ENCODE measurements at regions not wholly inside any gene's neighbourhood (a gene's known extent, or its start where the extent isn't known, plus 50 kb on each side); places are given as distances from the start of the nearest gene placed in this dataset.
"Not testable (repeated sequence)": the region's sequence is repeated elsewhere in the genome, so short reads cannot be mapped to it uniquely, and the experiment has no call there.

DNA sequence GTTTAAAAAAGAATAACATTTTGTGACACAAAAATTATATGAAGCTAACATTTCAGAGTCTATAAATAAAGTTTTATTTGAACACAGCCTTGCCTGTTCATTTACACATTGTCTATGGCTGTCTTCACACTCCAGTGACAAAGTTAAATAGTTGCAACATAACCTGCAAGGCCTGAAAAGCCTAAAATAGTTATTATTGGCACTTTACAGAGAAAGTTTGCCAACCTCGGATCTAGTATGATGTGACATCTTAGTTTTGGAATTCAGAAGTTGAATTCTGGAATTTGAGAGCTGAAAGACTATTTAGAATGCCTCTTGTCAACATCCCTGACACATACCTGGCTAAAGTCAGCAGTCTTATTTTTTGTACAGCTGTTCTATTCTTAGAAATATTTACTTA is 68.3 kb downstream of the DYRK2 start:
- Histone ChIP-seq H3K36me3 (ENCODE audit: control insufficient read depth in 2 of 2, insufficient read depth in 2 of 2, low read length in 1 of 2) (no peaks in the 10 kb centered on the region), H3K4me3 (ENCODE audit: low read length in 2 of 2) (no peak overlapping the region), H3K27ac (ENCODE audit: low read depth in 1 of 2, low read length in 1 of 2) (no peak overlapping the region), H3K27me3 (ENCODE audit: control insufficient read depth in 2 of 2, insufficient read depth in 1 of 2, low read length in 1 of 2) (no peaks in the 10 kb centered on the region), H3K9me3 (ENCODE audit: control insufficient read depth in 2 of 2, insufficient read depth in 1 of 2, low read length in 1 of 2) (no peaks in the 10 kb centered on the region), H3K4me1 (ENCODE audit: control insufficient read depth in 2 of 2, insufficient read depth in 2 of 2, low read length in 2 of 2) (no peaks in the 10 kb centered on the region)
- no peak for DNase-seq (ENCODE audit: low read depth in 6 of 9, low spot score in 9 of 9)
- 86% methylated on average over 1 of the region's 1 CpG for WGBS

DNA sequence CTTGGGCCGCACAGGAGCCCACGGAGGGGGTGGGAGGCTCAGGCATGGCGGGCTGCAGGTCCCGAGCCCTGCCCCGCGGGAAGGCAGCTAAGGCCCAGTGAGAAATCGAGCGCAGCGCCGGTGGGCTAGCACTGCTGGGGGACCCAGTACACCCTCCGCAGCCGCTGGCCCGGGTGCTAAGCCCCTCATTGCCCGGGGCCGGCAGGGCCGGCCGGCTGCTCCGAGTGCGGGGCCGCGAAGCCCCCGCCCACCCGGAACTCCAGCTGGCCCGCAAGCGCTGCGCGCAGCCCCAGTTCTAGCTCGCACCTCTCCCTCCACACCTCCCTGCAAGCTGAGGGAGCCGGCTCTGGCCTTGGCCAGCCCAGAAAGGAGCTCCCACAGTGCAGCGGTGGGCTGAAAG is 70.8 kb downstream of the DYRK2 start:
- not testable (repeated sequence) for H3K36me3 ChIP-seq (ENCODE audit: control insufficient read depth in 2 of 2, insufficient read depth in 2 of 2, low read length in 1 of 2); H3K27me3 ChIP-seq (ENCODE audit: control insufficient read depth in 2 of 2, insufficient read depth in 1 of 2, low read length in 1 of 2); H3K27ac ChIP-seq (ENCODE audit: low read depth in 1 of 2, low read length in 1 of 2); DNase-seq (ENCODE audit: low read depth in 6 of 9, low spot score in 9 of 9); H3K4me3 ChIP-seq (ENCODE audit: low read length in 2 of 2); H3K4me1 ChIP-seq (ENCODE audit: control insufficient read depth in 2 of 2, insufficient read depth in 2 of 2, low read length in 2 of 2); H3K9me3 ChIP-seq (ENCODE audit: control insufficient read depth in 2 of 2, insufficient read depth in 1 of 2, low read length in 1 of 2)
- 57% methylated on average over 27 of the region's 30 CpGs for WGBS

DNA sequence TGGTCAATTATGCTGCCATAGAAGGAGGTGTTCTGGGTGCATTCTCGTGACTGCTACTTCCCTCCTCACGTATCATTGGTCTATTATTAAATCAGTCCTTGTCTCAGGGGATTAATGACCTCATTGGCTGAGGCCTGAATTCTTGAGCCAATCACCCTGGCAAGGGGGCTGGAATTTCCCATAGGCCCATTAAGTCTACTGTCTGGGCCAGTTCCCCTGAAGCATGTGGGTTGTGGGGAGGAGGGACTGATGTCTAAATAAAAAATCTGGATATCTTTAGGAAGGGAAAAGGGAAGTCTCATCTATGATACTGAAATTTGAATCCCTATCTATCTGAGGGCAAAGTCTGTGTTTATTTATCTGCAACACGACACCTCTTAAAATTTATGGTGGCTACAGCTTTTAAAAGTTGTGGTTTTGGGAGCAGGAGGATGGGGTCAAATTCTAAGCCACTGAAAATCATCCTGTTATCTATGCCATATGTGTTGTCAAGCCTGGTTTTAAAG is 71.9 kb downstream of the DYRK2 start:
- WGBS, result 82% methylated on average over 3 of the region's 3 CpGs
- no peaks in the 10 kb centered on the region for H3K9me3 ChIP-seq (ENCODE audit: control insufficient read depth in 2 of 2, insufficient read depth in 1 of 2, low read length in 1 of 2)
- no peak overlapping the region for H3K27ac ChIP-seq (ENCODE audit: low read depth in 1 of 2, low read length in 1 of 2)
- no peak overlapping the region for H3K4me3 ChIP-seq (ENCODE audit: low read length in 2 of 2)
- no peaks in the 10 kb centered on the region for H3K36me3 ChIP-seq (ENCODE audit: control insufficient read depth in 2 of 2, insufficient read depth in 2 of 2, low read length in 1 of 2)
- H3K27me3 ChIP-seq (ENCODE audit: control insufficient read depth in 2 of 2, insufficient read depth in 1 of 2, low read length in 1 of 2), result no peaks in the 10 kb centered on the region
- H3K4me1 ChIP-seq (ENCODE audit: control insufficient read depth in 2 of 2, insufficient read depth in 2 of 2, low read length in 2 of 2), result no peaks in the 10 kb centered on the region
- no peak for DNase-seq (ENCODE audit: low read depth in 6 of 9, low spot score in 9 of 9)

DNA sequence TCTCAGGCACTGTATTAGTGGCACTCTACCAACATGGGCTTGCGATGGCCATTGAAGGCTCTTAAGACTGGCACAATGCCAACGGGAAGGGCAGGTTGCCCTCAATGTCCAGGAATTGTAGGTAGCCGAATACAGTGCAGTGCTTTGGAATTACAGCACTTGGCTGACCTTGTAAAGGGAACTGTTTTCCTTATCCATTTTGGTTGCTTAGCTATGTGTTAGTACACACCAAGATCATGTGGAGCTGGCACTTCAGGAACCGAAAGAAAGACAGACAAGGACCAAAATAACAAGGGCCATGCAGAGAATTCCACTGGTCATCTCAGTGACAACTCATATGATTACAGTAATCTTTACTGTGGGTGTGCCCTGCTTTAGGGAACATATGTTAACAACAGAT is 72.7 kb downstream of the DYRK2 start:
- 83% methylated on average over 4 of the region's 4 CpGs for WGBS
- H3K36me3 ChIP-seq (ENCODE audit: control insufficient read depth in 2 of 2, insufficient read depth in 2 of 2, low read length in 1 of 2), result no peaks in the 10 kb centered on the region
- DNase-seq (ENCODE audit: low read depth in 6 of 9, low spot score in 9 of 9), result no peak
- H3K27me3 ChIP-seq (ENCODE audit: control insufficient read depth in 2 of 2, insufficient read depth in 1 of 2, low read length in 1 of 2), result no peaks in the 10 kb centered on the region
- no peak overlapping the region for H3K27ac ChIP-seq (ENCODE audit: low read depth in 1 of 2, low read length in 1 of 2)
- no peaks in the 10 kb centered on the region for H3K4me1 ChIP-seq (ENCODE audit: control insufficient read depth in 2 of 2, insufficient read depth in 2 of 2, low read length in 2 of 2)
- H3K4me3 ChIP-seq (ENCODE audit: low read length in 2 of 2), result no peak overlapping the region
- no peaks in the 10 kb centered on the region for H3K9me3 ChIP-seq (ENCODE audit: control insufficient read depth in 2 of 2, insufficient read depth in 1 of 2, low read length in 1 of 2)

DNA sequence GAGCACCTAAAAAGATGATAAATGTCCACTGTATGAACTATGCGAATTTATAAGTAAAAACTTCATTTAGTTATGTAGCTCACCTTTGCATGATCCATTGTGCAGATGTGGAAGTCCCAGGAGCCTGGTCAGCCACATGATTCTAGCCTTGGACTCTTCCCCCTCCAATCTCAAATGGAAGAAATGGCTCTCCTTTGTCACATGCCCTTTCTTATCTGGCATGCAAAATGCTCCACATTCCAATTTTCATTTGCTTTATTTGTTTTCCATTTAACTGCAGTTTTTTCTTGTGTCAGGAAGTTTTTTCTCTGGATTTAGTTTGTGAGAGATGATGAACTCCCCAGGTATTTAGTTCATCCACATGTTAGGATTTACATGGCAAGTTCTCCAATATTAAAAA is 73.8 kb downstream of the DYRK2 start:
- WGBS, result 96% methylated on average over 1 of the region's 1 CpG
- Histone ChIP-seq H3K9me3 (ENCODE audit: control insufficient read depth in 2 of 2, insufficient read depth in 1 of 2, low read length in 1 of 2) (no peaks in the 10 kb centered on the region), H3K36me3 (ENCODE audit: control insufficient read depth in 2 of 2, insufficient read depth in 2 of 2, low read length in 1 of 2) (no peaks in the 10 kb centered on the region), H3K27ac (ENCODE audit: low read depth in 1 of 2, low read length in 1 of 2) (no peak overlapping the region), H3K4me3 (ENCODE audit: low read length in 2 of 2) (no peak overlapping the region), H3K27me3 (ENCODE audit: control insufficient read depth in 2 of 2, insufficient read depth in 1 of 2, low read length in 1 of 2) (no peaks in the 10 kb centered on the region), H3K4me1 (ENCODE audit: control insufficient read depth in 2 of 2, insufficient read depth in 2 of 2, low read length in 2 of 2) (peaks cover 0 to 4% of the 10 kb centered on the region in 2 donors)
- no peak for DNase-seq (ENCODE audit: low read depth in 6 of 9, low spot score in 9 of 9)

DNA sequence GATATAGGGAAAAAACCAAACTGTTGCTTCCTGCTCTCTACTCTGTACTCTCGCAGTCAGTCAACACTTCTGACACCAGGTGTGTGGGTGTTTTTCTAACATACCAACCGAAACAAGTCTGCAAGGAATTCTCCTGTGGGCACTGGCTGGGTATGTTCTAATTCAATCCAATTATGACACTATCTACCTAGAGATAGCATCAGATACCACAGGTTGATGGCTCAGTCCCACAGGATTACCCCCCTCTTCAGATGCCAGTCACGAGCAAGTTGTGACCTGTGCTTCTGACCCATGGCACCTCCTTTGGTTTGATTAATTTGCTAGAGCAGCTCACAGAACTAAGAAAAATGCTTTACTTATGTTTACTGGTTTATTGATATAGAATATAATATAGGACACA is 78.3 kb downstream of the DYRK2 start:
- Histone ChIP-seq H3K27ac (ENCODE audit: low read depth in 1 of 2, low read length in 1 of 2) (no peak overlapping the region), H3K4me1 (ENCODE audit: control insufficient read depth in 2 of 2, insufficient read depth in 2 of 2, low read length in 2 of 2) (peaks cover 0 to 4% of the 10 kb centered on the region in 2 donors), H3K36me3 (ENCODE audit: control insufficient read depth in 2 of 2, insufficient read depth in 2 of 2, low read length in 1 of 2) (no peaks in the 10 kb centered on the region), H3K4me3 (ENCODE audit: low read length in 2 of 2) (no peak overlapping the region), H3K9me3 (ENCODE audit: control insufficient read depth in 2 of 2, insufficient read depth in 1 of 2, low read length in 1 of 2) (no peaks in the 10 kb centered on the region), H3K27me3 (ENCODE audit: control insufficient read depth in 2 of 2, insufficient read depth in 1 of 2, low read length in 1 of 2) (no peaks in the 10 kb centered on the region)
- 92% methylated on average over 3 of the region's 3 CpGs for WGBS
- peak in 1 of 9 donors; percentile 11 for DNase-seq (ENCODE audit: low read depth in 6 of 9, low spot score in 9 of 9)

DNA sequence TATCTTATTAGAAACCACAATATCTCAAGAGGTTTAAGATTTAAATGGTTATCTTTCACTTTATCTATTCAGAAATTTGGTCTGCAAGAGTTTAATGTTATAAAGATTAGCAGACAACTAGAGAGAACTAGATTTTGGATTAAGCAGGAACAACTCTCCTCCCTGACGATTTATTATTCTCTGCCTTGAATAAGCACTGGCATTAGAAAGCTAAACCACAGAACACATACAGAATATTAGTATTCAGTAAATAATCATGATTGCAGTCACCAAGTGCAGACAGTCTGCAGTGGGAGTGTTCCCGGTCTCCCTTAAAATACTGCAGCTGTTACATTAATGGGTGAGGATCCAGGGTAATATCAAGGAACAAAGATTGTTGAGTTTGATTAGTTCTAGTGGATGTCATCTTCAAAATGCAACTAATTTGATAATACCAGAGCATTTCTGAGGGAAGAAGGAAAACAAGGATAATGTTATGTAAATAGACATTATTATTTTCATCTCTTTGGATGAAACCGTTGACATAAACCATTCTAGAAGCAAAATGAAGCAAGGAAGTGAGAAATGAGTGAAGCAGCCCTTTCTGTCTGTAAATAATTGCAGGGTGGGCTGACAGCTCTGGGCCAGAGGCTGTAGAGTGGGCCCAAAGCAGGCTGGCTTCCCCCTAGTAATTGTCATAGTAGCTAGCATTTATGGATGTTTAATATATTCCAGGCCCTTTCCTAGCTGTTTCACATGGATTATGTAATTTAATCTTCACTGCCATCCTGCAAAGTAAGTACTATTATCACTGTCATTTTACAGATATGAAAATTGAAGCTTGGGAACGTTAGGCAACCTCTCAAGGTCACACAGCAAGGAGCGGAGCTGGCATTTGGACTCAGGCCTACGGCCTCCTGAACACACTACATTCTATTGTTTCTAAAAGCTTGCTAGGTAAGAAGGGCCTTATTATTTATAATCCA is 79.4 kb downstream of the DYRK2 start:
- H3K4me3 ChIP-seq (ENCODE audit: low read length in 2 of 2), result no peak overlapping the region
- H3K27ac ChIP-seq (ENCODE audit: low read depth in 1 of 2, low read length in 1 of 2), result no peak overlapping the region
- 96% methylated on average over 6 of the region's 6 CpGs for WGBS
- no peaks in the 10 kb centered on the region for H3K9me3 ChIP-seq (ENCODE audit: control insufficient read depth in 2 of 2, insufficient read depth in 1 of 2, low read length in 1 of 2)
- no peak for DNase-seq (ENCODE audit: low read depth in 6 of 9, low spot score in 9 of 9)
- H3K36me3 ChIP-seq (ENCODE audit: control insufficient read depth in 2 of 2, insufficient read depth in 2 of 2, low read length in 1 of 2), result no peaks in the 10 kb centered on the region
- H3K27me3 ChIP-seq (ENCODE audit: control insufficient read depth in 2 of 2, insufficient read depth in 1 of 2, low read length in 1 of 2), result no peaks in the 10 kb centered on the region
- peaks cover 0 to 4% of the 10 kb centered on the region in 2 donors for H3K4me1 ChIP-seq (ENCODE audit: control insufficient read depth in 2 of 2, insufficient read depth in 2 of 2, low read length in 2 of 2)

DNA sequence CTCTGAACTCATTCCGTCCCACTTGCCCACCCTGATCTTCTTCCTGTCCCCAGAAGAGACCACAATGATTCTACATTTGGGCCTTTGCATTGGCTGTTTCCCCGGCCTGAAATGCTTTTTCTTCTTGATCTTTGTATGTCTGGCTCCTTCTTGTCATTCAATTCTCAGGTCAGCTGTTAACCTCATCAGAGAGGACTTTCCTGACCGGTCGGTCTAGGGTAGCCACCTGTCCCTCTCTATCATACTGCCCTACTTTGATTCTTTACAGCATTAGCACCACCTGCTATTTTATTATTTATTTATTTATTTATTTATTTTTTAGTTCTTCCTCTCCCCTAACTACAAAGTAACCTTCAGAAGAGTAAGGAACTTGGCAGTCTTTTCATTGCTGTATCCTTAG is 84.3 kb downstream of the DYRK2 start:
- Histone ChIP-seq H3K27ac (ENCODE audit: low read depth in 1 of 2, low read length in 1 of 2) (no peak overlapping the region), H3K4me3 (ENCODE audit: low read length in 2 of 2) (no peak overlapping the region), H3K9me3 (ENCODE audit: control insufficient read depth in 2 of 2, insufficient read depth in 1 of 2, low read length in 1 of 2) (no peaks in the 10 kb centered on the region), H3K27me3 (ENCODE audit: control insufficient read depth in 2 of 2, insufficient read depth in 1 of 2, low read length in 1 of 2) (no peaks in the 10 kb centered on the region), H3K4me1 (ENCODE audit: control insufficient read depth in 2 of 2, insufficient read depth in 2 of 2, low read length in 2 of 2) (no peaks in the 10 kb centered on the region), H3K36me3 (ENCODE audit: control insufficient read depth in 2 of 2, insufficient read depth in 2 of 2, low read length in 1 of 2) (no peaks in the 10 kb centered on the region)
- no peak for DNase-seq (ENCODE audit: low read depth in 6 of 9, low spot score in 9 of 9)
- 95% methylated on average over 4 of the region's 4 CpGs for WGBS

DNA sequence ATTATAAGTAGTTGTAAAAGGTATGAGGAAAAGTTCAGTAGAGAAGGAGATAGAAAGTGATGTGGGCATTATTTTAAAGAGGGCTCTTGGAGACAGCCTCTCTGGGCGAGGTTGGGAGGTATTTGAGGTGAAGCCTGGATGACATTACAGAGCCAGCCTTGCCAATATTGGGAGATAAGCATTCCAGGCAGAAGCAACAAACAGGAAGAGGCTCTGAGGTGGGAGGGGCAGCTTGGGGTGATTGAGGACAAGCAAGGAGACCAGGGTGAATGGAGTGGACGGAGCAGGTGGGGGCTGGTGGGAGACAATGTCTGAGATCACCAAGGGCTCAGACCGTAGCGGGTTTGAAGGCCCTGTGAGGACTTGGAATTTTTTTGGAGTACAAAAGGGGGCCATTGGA is 87.3 kb downstream of the DYRK2 start:
- Histone ChIP-seq H3K36me3 (ENCODE audit: control insufficient read depth in 2 of 2, insufficient read depth in 2 of 2, low read length in 1 of 2) (no peaks in the 10 kb centered on the region), H3K9me3 (ENCODE audit: control insufficient read depth in 2 of 2, insufficient read depth in 1 of 2, low read length in 1 of 2) (no peaks in the 10 kb centered on the region), H3K27ac (ENCODE audit: low read depth in 1 of 2, low read length in 1 of 2) (no peak overlapping the region), H3K4me1 (ENCODE audit: control insufficient read depth in 2 of 2, insufficient read depth in 2 of 2, low read length in 2 of 2) (no peaks in the 10 kb centered on the region), H3K27me3 (ENCODE audit: control insufficient read depth in 2 of 2, insufficient read depth in 1 of 2, low read length in 1 of 2) (no peaks in the 10 kb centered on the region), H3K4me3 (ENCODE audit: low read length in 2 of 2) (no peak overlapping the region)
- DNase-seq (ENCODE audit: low read depth in 6 of 9, low spot score in 9 of 9), result no peak
- WGBS, result 84% methylated on average over 4 of the region's 4 CpGs

All from thymus (tissue), 11 donors.